ENCODE measurements at regions not wholly inside any gene's neighbourhood (a gene's known extent, or its start where the extent isn't known, plus 50 kb on each side); places are given as distances from the start of the nearest gene placed in this dataset.

DNA sequence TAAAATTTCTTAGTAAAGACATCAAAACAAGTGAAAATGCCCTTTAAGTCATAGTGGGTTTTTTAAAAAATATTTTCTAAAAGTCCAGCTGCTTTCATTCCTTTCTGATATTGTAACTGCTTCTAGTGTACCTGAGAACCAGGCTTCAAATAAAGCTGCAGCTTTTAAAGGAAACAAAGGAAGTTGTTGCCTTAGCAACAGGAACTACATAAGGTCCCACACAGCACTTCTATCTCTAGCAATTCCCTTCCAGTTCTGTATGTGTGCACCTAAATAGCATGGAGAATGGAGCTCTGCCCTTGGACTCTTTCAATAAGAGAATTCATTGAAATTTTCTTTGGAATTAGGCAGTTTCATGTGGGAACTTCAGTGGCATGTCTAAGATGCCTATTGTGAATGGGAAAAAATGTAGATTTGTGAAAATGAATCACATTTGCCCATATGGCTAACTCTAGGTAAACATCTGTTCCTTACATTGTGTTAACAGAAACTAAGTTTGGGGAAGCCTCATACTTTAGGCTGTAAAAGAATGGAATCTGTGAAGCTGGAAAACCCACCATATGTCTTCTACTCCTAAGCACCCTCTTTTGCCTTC is 206.4 kb downstream of the KIF2B start:
- TF ChIP-seq, protein P1, sequence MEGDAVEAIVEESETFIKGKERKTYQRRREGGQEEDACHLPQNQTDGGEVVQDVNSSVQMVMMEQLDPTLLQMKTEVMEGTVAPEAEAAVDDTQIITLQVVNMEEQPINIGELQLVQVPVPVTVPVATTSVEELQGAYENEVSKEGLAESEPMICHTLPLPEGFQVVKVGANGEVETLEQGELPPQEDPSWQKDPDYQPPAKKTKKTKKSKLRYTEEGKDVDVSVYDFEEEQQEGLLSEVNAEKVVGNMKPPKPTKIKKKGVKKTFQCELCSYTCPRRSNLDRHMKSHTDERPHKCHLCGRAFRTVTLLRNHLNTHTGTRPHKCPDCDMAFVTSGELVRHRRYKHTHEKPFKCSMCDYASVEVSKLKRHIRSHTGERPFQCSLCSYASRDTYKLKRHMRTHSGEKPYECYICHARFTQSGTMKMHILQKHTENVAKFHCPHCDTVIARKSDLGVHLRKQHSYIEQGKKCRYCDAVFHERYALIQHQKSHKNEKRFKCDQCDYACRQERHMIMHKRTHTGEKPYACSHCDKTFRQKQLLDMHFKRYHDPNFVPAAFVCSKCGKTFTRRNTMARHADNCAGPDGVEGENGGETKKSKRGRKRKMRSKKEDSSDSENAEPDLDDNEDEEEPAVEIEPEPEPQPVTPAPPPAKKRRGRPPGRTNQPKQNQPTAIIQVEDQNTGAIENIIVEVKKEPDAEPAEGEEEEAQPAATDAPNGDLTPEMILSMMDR (conservative IDR thresholded peaks at IDR 0.05; ENCODE audit: low read length) = no peak
- no peak for TF ChIP-seq EZH2phosphoT487 (IDR thresholded peaks at IDR 0.05; ENCODE audit: borderline replicate concordance, low read depth, low read length)
